WTC11 (cell line): ENCODE measurements at regions not wholly inside any gene's neighbourhood (a gene's known extent, or its start where the extent isn't known, plus 50 kb on each side); places are given as distances from the start of the nearest gene placed in this dataset.

Source experiments
- ATAC-seq: fragments of 200-7000 bp; cut with Tn5 transposase; 2 replicates; pipeline ENCODE4 v1.10.0; 2021; ENCODE audit warnings: mild to moderate bottlenecking, moderate library complexity
- CTCF ChIA-PET: fragments of 300-600 bp; sonication (Branson Sonifier 250); formaldehyde crosslinking; loops from one replicate; lab custom pipeline; 2021; ENCODE audit warnings: antibody characterized with exemption; lab: Charles Lee
- POLR2A ChIA-PET: fragments of 350-600 bp; sonication (Branson Sonifier 250); formaldehyde crosslinking; loops from one replicate; lab custom pipeline; 2021; ENCODE audit warnings: antibody characterized with exemption; lab: Charles Lee
- DNase-seq: peaks from one replicate; pipeline ENCODE4 v3.0.0; 2021; ENCODE audit warnings: low spot score
- H3K27ac Mint-ChIP-seq: 2 replicates; pipeline ENCODE4 v1.8.0; 2021; ENCODE audit warnings: mixed read lengths
- H3K27me3 Mint-ChIP-seq: 2 replicates; pipeline ENCODE4 v1.8.0; 2021; ENCODE audit warnings: low read depth, mild to moderate bottlenecking, moderate library complexity, mixed read lengths
- H3K36me3 Mint-ChIP-seq: 2 replicates; pipeline ENCODE4 v1.8.0; 2021; ENCODE audit warnings: mixed read lengths
- H3K4me1 Mint-ChIP-seq: 2 replicates; pipeline ENCODE4 v1.8.0; 2022; ENCODE audit warnings: mixed read lengths
- H3K4me3 Mint-ChIP-seq: 2 replicates; pipeline ENCODE4 v1.8.0; 2021; ENCODE audit warnings: mild to moderate bottlenecking, moderate library complexity, mixed read lengths
- H3K9me3 Mint-ChIP-seq: 2 replicates; pipeline ENCODE4 v1.8.0; 2021; ENCODE audit warnings: mixed read lengths
- ETV6 ChIP-seq: sonication (generic); formaldehyde crosslinking; IDR thresholded peaks from 2 replicates; pipeline ENCODE4 v1.8.1; 2022; ENCODE audit warnings: mild to moderate bottlenecking, missing genetic modification reagents
- FOXJ3 ChIP-seq: sonication (generic); formaldehyde crosslinking; IDR thresholded peaks from 2 replicates; pipeline ENCODE4 v1.9.0; 2021; ENCODE audit warnings: missing genetic modification reagents, mild to moderate bottlenecking, borderline replicate concordance
- GRHL2 ChIP-seq: fragments of 250-450 bp; sonication (Bioruptor Pico); IDR thresholded peaks from 2 replicates; pipeline ENCODE4 v1.8.0; 2022; ENCODE audit warnings: mild to moderate bottlenecking, moderate library complexity; ENCODE audit not compliant: insufficient replicate concordance, severe bottlenecking
- MXD4 ChIP-seq: fragments of 250-450 bp; sonication (Bioruptor Pico); IDR thresholded peaks from 2 replicates; pipeline ENCODE4 v1.8.0; 2021; ENCODE audit warnings: mild to moderate bottlenecking, moderate library complexity, borderline replicate concordance
- MYBL2 ChIP-seq: sonication (generic); formaldehyde crosslinking; IDR thresholded peaks from 2 replicates; pipeline ENCODE4 v1.8.1; 2023; ENCODE audit warnings: mild to moderate bottlenecking, moderate library complexity, missing genetic modification reagents
- NR2C2 ChIP-seq: sonication (generic); formaldehyde crosslinking; IDR thresholded peaks from 2 replicates; pipeline ENCODE4 v1.8.0; 2022; ENCODE audit warnings: mild to moderate bottlenecking, missing genetic modification reagents
- ZNF138 ChIP-seq: sonication (generic); formaldehyde crosslinking; conservative IDR thresholded peaks from 2 replicates; pipeline ENCODE4 v1.8.1; 2022; ENCODE audit warnings: mild to moderate bottlenecking, moderate library complexity, missing genetic modification reagents
- ZNF671 ChIP-seq: fragments of 250-450 bp; sonication (Bioruptor Pico); IDR thresholded peaks from 2 replicates; pipeline ENCODE4 v1.8.0; 2021; ENCODE audit warnings: mild to moderate bottlenecking
- TF ChIP-seq, protein P1 (sequence below): sonication (generic); formaldehyde crosslinking; IDR thresholded peaks from 2 replicates; pipeline ENCODE4 v1.8.1; 2022; ENCODE audit warnings: missing genetic modification reagents, borderline replicate concordance
- TF ChIP-seq, protein P2 (sequence below): fragments of 250-450 bp; sonication (Bioruptor Pico); IDR thresholded peaks from 2 replicates; pipeline ENCODE4 v1.9.0; 2021; ENCODE audit warnings: mild to moderate bottlenecking, borderline replicate concordance
- TF ChIP-seq, protein P3 (sequence below): fragments of 200-600 bp; IDR thresholded peaks from 2 replicates; pipeline ENCODE4 v1.8.0; 2022; ENCODE audit warnings: antibody characterized with exemption
- TF ChIP-seq, protein P4 (sequence below): sonication (generic); formaldehyde crosslinking; IDR thresholded peaks from 2 replicates; pipeline ENCODE4 v1.8.0; 2022; ENCODE audit warnings: mild to moderate bottlenecking, missing genetic modification reagents
- TF ChIP-seq, protein P5 (sequence below): sonication (generic); formaldehyde crosslinking; IDR thresholded peaks from 2 replicates; pipeline ENCODE4 v1.8.1; 2022; ENCODE audit warnings: mild to moderate bottlenecking, moderate library complexity, missing genetic modification reagents
- TF ChIP-seq, protein P6 (sequence below): sonication (generic); formaldehyde crosslinking; IDR thresholded peaks from 2 replicates; pipeline ENCODE4 v1.8.1; 2022; ENCODE audit warnings: low read depth, missing genetic modification reagents, borderline replicate concordance
- TF ChIP-seq, protein P7 (sequence below): sonication (generic); formaldehyde crosslinking; IDR thresholded peaks from 2 replicates; pipeline ENCODE4 v1.8.0; 2022; ENCODE audit warnings: missing genetic modification reagents
- TF ChIP-seq, protein P8 (sequence below): fragments of 250-450 bp; sonication (Bioruptor Pico); IDR thresholded peaks from 2 replicates; pipeline ENCODE4 v2.1.2; 2022; ENCODE audit warnings: mild to moderate bottlenecking, moderate library complexity
- TF ChIP-seq, protein P9 (sequence below): fragments of 250-450 bp; sonication (Bioruptor Pico); conservative IDR thresholded peaks from 2 replicates; pipeline ENCODE4 v1.9.0; 2021; ENCODE audit warnings: mild to moderate bottlenecking

DNA sequence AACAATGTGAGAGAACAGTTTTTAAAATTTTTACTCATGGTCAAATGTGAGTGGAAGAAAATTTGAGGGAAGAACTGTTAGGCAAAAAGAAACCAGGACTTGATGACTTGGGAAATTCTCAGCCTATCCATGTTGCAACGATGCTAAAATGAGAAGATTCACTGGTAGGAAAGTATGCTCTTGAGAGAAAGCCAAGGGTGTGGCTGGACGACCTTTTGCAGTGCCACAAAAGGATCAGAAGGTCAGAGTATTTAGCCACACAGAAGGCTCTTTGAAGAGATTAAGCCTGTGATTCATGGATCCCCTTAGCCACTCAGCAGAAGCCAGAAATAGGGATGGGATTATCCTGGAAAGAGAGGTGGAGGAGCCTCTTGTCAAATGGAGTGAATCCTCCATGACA lies 336.8 kb downstream of the LRIG3 start (continued):
- no peak for TF ChIP-seq ZNF671
- TF ChIP-seq, protein P1, sequence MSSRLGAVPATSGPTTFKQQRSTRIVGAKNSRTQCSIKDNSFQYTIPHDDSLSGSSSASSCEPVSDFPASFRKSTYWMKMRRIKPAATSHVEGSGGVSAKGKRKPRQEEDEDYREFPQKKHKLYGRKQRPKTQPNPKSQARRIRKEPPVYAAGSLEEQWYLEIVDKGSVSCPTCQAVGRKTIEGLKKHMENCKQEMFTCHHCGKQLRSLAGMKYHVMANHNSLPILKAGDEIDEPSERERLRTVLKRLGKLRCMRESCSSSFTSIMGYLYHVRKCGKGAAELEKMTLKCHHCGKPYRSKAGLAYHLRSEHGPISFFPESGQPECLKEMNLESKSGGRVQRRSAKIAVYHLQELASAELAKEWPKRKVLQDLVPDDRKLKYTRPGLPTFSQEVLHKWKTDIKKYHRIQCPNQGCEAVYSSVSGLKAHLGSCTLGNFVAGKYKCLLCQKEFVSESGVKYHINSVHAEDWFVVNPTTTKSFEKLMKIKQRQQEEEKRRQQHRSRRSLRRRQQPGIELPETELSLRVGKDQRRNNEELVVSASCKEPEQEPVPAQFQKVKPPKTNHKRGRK (CRISPR knock-in tag) = no peak
- TF ChIP-seq NR2C2 (CRISPR knock-in tag) = no peak
- TF ChIP-seq, protein P2, sequence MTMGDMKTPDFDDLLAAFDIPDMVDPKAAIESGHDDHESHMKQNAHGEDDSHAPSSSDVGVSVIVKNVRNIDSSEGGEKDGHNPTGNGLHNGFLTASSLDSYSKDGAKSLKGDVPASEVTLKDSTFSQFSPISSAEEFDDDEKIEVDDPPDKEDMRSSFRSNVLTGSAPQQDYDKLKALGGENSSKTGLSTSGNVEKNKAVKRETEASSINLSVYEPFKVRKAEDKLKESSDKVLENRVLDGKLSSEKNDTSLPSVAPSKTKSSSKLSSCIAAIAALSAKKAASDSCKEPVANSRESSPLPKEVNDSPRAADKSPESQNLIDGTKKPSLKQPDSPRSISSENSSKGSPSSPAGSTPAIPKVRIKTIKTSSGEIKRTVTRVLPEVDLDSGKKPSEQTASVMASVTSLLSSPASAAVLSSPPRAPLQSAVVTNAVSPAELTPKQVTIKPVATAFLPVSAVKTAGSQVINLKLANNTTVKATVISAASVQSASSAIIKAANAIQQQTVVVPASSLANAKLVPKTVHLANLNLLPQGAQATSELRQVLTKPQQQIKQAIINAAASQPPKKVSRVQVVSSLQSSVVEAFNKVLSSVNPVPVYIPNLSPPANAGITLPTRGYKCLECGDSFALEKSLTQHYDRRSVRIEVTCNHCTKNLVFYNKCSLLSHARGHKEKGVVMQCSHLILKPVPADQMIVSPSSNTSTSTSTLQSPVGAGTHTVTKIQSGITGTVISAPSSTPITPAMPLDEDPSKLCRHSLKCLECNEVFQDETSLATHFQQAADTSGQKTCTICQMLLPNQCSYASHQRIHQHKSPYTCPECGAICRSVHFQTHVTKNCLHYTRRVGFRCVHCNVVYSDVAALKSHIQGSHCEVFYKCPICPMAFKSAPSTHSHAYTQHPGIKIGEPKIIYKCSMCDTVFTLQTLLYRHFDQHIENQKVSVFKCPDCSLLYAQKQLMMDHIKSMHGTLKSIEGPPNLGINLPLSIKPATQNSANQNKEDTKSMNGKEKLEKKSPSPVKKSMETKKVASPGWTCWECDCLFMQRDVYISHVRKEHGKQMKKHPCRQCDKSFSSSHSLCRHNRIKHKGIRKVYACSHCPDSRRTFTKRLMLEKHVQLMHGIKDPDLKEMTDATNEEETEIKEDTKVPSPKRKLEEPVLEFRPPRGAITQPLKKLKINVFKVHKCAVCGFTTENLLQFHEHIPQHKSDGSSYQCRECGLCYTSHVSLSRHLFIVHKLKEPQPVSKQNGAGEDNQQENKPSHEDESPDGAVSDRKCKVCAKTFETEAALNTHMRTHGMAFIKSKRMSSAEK (CRISPR knock-in tag) = no peak
- no peak for TF ChIP-seq ETV6 (CRISPR knock-in tag)

DNA sequence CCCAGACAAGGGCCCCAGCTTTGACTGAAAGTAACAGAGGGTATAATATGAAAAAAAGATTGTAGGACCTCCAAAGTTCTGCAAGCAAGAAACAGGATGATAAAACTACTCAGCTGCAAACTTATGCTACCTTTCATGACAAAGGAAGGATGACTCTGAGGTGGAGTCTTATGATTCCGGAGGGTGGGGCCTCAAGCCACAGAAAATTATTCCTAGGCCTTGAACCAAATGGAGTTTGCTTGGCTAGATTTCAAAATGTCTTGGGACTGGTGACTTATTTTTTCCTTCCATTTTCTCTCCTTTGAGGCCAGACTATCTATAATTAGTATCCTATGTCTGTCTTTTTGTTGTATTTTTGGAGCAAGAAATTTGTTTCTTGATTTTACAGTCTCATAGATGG lies 336.4 kb downstream of the LRIG3 start:
- Mint-ChIP-seq H3K36me3 (no peaks in the 10 kb centered on the region), H3K4me3 (no peak overlapping the region), H3K4me1 (no peaks in the 10 kb centered on the region), H3K27ac (no peak overlapping the region), H3K27me3 (no peaks in the 10 kb centered on the region), H3K9me3 (no peaks in the 10 kb centered on the region)
- POLR2A ChIA-PET = no interaction called here
- DNase-seq (no peak), ATAC-seq (no peak)
- CTCF ChIA-PET = no interaction called here
- TF ChIP-seq, protein P3, sequence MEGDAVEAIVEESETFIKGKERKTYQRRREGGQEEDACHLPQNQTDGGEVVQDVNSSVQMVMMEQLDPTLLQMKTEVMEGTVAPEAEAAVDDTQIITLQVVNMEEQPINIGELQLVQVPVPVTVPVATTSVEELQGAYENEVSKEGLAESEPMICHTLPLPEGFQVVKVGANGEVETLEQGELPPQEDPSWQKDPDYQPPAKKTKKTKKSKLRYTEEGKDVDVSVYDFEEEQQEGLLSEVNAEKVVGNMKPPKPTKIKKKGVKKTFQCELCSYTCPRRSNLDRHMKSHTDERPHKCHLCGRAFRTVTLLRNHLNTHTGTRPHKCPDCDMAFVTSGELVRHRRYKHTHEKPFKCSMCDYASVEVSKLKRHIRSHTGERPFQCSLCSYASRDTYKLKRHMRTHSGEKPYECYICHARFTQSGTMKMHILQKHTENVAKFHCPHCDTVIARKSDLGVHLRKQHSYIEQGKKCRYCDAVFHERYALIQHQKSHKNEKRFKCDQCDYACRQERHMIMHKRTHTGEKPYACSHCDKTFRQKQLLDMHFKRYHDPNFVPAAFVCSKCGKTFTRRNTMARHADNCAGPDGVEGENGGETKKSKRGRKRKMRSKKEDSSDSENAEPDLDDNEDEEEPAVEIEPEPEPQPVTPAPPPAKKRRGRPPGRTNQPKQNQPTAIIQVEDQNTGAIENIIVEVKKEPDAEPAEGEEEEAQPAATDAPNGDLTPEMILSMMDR = no peak
- no peak for TF ChIP-seq GRHL2
- TF ChIP-seq, protein P4, sequence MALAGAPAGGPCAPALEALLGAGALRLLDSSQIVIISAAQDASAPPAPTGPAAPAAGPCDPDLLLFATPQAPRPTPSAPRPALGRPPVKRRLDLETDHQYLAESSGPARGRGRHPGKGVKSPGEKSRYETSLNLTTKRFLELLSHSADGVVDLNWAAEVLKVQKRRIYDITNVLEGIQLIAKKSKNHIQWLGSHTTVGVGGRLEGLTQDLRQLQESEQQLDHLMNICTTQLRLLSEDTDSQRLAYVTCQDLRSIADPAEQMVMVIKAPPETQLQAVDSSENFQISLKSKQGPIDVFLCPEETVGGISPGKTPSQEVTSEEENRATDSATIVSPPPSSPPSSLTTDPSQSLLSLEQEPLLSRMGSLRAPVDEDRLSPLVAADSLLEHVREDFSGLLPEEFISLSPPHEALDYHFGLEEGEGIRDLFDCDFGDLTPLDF (CRISPR knock-in tag) = no peak
- TF ChIP-seq, protein P5, sequence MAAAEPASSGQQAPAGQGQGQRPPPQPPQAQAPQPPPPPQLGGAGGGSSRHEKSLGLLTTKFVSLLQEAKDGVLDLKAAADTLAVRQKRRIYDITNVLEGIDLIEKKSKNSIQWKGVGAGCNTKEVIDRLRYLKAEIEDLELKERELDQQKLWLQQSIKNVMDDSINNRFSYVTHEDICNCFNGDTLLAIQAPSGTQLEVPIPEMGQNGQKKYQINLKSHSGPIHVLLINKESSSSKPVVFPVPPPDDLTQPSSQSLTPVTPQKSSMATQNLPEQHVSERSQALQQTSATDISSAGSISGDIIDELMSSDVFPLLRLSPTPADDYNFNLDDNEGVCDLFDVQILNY (CRISPR knock-in tag) = no peak
- TF ChIP-seq ZNF671 = no peak
- TF ChIP-seq ZNF138 (CRISPR knock-in tag) = no peak
- no peak for TF ChIP-seq MXD4 (CRISPR knock-in tag)
- TF ChIP-seq, protein P6, sequence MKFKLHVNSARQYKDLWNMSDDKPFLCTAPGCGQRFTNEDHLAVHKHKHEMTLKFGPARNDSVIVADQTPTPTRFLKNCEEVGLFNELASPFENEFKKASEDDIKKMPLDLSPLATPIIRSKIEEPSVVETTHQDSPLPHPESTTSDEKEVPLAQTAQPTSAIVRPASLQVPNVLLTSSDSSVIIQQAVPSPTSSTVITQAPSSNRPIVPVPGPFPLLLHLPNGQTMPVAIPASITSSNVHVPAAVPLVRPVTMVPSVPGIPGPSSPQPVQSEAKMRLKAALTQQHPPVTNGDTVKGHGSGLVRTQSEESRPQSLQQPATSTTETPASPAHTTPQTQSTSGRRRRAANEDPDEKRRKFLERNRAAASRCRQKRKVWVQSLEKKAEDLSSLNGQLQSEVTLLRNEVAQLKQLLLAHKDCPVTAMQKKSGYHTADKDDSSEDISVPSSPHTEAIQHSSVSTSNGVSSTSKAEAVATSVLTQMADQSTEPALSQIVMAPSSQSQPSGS (CRISPR knock-in tag) = no peak
- TF ChIP-seq, protein P7, sequence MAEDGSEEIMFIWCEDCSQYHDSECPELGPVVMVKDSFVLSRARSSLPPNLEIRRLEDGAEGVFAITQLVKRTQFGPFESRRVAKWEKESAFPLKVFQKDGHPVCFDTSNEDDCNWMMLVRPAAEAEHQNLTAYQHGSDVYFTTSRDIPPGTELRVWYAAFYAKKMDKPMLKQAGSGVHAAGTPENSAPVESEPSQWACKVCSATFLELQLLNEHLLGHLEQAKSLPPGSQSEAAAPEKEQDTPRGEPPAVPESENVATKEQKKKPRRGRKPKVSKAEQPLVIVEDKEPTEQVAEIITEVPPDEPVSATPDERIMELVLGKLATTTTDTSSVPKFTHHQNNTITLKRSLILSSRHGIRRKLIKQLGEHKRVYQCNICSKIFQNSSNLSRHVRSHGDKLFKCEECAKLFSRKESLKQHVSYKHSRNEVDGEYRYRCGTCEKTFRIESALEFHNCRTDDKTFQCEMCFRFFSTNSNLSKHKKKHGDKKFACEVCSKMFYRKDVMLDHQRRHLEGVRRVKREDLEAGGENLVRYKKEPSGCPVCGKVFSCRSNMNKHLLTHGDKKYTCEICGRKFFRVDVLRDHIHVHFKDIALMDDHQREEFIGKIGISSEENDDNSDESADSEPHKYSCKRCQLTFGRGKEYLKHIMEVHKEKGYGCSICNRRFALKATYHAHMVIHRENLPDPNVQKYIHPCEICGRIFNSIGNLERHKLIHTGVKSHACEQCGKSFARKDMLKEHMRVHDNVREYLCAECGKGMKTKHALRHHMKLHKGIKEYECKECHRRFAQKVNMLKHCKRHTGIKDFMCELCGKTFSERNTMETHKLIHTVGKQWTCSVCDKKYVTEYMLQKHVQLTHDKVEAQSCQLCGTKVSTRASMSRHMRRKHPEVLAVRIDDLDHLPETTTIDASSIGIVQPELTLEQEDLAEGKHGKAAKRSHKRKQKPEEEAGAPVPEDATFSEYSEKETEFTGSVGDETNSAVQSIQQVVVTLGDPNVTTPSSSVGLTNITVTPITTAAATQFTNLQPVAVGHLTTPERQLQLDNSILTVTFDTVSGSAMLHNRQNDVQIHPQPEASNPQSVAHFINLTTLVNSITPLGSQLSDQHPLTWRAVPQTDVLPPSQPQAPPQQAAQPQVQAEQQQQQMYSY (CRISPR knock-in tag) = no peak
- TF ChIP-seq, protein P8, sequence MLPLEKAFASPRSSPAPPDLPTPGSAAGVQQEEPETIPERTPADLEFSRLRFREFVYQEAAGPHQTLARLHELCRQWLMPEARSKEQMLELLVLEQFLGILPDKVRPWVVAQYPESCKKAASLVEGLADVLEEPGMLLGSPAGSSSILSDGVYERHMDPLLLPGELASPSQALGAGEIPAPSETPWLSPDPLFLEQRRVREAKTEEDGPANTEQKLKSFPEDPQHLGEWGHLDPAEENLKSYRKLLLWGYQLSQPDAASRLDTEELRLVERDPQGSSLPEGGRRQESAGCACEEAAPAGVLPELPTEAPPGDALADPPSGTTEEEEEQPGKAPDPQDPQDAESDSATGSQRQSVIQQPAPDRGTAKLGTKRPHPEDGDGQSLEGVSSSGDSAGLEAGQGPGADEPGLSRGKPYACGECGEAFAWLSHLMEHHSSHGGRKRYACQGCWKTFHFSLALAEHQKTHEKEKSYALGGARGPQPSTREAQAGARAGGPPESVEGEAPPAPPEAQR (CRISPR knock-in tag) = no peak
- no peak for TF ChIP-seq MYBL2 (CRISPR knock-in tag)
- TF ChIP-seq, protein P9, sequence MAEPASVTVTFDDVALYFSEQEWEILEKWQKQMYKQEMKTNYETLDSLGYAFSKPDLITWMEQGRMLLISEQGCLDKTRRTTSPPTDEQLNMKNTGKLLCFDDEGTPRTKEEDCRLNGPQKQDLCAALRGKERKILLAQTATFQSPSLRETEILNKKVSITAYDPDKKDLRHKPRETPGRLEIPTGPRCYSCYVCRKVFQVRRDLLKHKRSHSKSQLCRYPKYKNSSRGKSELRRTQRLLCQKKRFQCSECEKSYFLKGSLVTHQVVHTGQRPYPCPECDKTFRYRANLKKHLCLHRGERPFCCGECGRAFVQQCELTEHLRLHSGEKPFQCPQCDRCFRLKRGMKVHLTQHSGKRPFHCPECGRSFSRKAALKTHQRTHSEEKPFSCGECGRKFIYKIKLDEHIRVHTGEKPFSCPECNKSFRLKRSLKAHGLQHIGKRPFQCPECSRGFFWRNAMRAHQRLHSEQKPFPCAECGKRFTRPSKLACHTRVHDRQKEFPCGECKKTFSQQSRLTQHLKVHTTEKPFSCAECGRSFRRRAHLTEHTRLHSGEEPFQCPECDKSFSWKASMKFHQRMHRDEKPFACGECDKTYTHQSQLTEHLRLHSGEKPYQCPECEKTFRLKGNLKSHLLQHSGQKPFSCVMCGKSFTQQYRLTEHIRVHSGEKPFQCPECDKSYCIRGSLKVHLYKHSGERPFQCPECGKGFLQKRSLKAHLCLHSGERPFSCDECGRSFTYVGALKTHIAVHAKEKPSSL (CRISPR knock-in tag) = no peak
- no peak for TF ChIP-seq FOXJ3
